ENCODE measurements at regions not wholly inside any gene's neighbourhood (a gene's known extent, or its start where the extent isn't known, plus 50 kb on each side); places are given as distances from the start of the nearest gene placed in this dataset.

GRCh38 chr15:94607176-94607654, 375.9 kb downstream of the MCTP2 start:
- peak; percentile 11 for DNase-seq (ENCODE audit: low spot score)

DNA sequence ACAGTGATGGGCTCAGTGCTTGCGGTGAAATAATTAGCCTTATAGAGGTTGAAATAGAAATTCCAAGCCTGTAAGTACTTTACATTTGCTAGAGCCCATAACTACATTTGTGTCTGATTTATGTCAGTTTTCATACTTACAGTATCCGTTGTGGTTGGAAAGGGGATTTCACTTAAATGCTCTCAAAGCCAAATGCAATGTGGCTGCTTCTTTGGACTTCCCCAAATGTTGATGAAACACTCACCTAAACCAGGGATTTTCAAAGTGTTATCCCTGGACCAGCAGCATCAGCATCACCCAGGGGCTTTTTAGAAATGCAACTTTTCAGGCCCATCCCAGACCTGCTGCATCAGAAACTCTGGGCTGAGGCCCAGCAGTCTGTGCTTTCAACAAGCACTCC, 378.7 kb downstream of the MCTP2 start:
- no peak for DNase-seq (ENCODE audit: low spot score)

DNA sequence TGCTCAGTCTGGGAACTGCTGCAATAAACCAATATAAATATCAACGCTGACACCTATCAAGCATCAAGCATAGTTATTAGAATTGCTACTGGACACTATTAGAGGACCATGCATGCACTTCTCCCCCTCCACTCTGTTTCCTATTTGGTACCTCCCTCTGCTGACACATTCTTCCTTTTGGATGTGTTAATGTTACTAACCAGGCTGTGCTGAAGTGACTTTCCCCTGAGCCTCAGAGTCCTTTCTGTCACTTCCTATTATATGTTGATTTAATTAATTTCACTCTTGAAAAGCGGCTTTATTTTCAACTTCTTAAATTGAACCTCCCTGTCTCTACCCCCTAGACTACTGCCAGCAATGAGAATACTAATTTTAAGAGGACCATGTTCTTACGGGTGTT, 379.1 kb downstream of the MCTP2 start:
- no peak for DNase-seq (ENCODE audit: low spot score)

DNA sequence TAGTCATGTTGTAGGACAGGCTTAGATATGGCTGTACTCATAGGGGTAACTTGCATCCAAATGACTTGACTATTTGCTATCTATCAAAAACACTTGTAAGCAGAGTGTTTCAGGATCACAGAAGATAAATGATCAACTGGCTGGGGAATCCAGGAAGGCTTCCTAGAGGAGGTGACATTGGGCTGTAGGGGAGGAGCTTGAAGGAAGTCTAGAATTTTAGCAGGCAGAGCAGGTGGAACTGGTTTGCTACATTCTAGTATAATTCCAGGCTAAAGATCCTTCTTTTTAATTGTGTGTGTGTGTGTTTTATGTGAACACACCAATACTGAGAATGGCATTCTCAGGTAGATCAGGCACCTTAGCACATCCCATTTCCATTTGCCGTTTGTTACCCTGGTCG, 380.3 kb downstream of the MCTP2 start:
- no peak for DNase-seq (ENCODE audit: low spot score)

- DNase-seq (ENCODE audit: low spot score), result no peak
Measured at GRCh38 chr15:94615688-94616087, 384.3 kb downstream of the MCTP2 start.

DNA sequence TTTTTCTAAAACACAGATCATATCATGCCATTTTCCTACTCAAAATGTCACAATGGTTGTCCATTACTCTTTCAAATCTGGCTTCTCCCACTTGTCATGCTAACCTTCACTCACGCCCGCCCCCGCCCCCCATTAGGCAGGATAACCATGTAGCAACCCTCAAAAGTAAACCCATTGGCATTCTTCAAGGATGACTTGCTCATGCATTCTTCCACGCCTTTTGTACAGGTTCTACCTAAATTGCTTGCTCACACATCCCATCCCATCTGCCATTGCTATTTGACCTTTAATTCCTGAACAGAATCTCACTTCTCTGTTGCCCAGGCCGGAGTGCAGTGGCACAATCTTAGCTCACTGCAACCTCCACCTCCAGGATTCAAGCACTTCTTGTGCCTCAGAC, 389.3 kb downstream of the MCTP2 start:
- no peak for DNase-seq (ENCODE audit: low spot score)

DNA sequence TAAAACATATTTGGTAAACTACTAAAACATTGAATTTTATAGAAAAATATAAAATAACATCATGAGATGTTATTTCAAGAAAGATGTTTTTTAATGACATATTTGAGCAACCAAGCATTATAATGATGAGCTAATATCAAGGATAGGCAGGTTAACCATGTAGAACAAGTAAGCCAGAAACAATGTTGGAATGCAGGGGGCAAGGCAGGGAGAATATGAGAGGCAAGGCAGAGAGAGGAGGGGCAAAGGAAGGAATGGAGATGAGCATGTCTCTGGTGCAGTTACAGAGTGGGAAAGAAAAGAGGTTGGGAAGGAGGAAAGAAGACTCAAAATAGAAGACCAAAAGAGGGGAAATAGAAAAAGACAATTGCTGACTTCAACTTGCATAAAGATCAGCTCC, 390.4 kb downstream of the MCTP2 start:
- no peak for DNase-seq (ENCODE audit: low spot score)

DNA sequence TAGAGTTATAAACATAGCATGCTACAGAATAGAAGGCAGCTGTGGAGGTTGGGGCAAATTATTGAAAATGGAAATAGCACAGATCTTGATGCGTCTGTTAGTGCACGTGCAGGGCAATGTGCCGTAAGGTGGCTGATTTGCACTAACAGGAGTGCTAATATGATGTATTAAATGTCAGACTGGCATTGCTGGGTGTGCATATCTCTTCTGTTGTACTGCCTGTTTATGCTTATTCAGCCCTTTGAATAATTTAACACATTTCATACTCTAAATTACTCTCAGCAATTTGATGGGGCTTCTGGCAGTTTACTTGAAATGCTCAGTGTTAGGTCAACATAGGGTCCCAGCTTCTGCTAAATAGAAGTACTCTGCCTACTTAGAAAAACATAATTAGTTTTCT, 395.6 kb downstream of the MCTP2 start:
- DNase-seq (ENCODE audit: low spot score), result no peak

DNA sequence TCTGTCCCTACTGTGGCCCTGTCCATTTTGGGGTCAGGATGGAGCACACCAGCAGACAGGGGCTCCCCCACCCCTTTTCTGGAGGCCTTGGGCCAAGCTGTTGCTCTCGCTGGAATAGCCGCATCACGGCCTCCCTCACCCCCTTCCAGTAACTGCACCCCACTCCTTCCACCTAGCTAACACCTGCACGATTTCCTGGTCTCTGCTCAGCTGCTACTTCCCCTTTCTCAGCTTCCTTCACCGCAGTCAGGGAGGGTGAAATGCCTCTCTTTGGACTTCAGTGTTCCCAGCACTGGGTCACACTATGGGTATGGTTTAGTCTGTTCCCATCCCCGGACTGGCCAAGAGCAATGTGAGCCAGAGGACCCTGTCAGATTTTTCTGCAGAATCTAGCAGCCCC, 400.2 kb downstream of the MCTP2 start:
- DNase-seq (ENCODE audit: low spot score), result no peak

DNA sequence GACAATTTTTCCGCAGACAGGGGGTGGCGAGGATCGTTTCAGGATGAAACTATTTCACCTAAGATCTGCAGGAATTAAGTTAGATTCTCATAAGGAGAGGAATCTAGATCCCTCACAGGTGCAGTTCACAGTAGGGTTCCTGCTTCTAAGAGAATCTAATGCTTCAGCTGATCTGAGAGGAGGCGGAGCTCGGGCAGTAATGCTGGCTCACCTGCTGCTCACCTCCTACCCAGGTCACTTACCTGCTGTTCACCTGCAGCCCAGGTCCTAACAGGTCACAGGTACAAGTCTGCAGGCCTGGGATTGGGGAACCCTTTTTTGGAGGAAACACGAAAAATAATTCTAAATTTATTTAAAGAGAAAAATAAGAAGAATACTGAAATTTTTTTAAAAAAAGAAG, 406.8 kb downstream of the MCTP2 start:
- no peak for DNase-seq (ENCODE audit: low spot score)

DNA sequence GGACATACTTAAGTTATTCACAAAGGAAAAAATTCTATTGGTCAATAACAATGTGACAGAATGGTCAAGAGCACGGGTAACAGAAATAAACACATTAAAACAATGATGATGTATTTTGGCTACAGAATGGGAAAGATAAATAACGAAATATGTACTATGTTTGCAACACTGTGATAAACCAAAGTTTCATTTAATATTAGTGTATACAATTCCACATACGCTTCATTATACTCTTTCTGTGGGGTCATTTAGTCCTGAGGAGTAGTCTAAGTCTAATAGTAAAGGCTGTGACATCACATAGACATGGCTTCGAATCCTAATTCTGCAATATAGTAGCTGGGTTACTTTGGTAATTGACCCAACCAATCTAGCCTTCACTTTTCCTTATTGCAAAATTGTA, 408.3 kb downstream of the MCTP2 start:
- no peak for DNase-seq (ENCODE audit: low spot score)

- no peak for DNase-seq (ENCODE audit: low spot score)
Measured at GRCh38 chr15:94644433-94644832, 413.1 kb downstream of the MCTP2 start.

- DNase-seq (ENCODE audit: low spot score), result no peak
Measured at GRCh38 chr15:94653071-94653470, 421.7 kb downstream of the MCTP2 start.

- no peak for DNase-seq (ENCODE audit: low spot score)
Measured at GRCh38 chr15:94655249-94655880, 424.0 kb downstream of the MCTP2 start.

DNA sequence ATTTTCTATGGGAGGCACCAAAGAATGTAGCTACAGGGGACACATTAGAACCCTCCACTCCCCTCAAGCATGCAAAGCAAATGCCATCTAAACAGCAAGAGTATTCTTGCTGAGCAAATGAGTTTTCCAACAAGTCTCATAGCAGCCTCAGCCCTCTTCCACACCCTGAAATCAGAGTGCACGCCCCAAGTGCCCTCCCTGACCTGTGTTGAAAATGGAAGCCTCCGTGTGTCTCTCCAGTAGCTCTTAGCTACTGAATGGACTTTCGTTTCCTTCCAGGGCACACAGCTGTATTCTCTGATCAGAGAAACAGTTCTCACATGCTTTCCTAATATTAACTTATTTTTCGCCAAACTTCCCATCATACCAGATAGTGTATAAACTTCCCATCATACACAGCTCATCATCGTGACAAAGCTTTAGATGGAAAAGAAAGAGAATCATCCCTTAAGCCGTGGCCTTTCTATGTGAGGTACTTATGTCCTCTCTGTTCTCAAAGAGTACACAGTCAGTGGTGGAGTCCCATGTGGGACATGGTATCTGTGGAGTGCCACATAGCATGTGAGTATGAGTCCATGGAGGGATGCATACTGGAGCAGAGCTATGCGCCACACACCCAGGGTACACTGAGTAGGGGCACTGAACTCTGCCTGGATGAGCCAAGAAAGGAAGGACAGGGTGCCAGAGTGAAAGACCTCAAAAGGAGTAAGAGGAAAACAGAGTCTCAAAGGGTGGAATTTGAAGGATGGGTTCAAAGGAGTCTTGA, 434.5 kb downstream of the MCTP2 start:
- no peak for DNase-seq (ENCODE audit: low spot score)

DNA sequence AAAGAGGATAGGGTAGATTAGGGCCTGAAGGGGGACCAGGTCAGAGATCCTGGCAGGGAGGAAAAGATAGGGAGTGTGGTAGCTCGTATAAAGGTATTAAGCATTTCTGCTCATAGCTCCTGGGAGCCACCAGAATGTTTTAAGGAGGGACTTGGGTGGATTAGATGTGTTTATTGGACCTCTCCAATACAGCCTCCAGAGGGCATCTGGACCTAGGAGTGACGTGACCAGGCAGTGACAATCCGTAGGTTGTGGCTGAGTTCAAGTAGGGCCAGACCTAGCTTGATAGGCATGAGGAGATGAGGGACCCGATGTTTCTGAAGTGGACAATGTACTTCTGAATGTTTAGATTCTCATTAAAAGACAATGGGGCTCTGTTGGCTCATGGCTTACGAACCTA, 435.2 kb downstream of the MCTP2 start:
- DNase-seq (ENCODE audit: low spot score), result no peak

- DNase-seq (ENCODE audit: low spot score), result no peak
Measured at GRCh38 chr15:94667109-94667508, 435.7 kb downstream of the MCTP2 start.

DNA sequence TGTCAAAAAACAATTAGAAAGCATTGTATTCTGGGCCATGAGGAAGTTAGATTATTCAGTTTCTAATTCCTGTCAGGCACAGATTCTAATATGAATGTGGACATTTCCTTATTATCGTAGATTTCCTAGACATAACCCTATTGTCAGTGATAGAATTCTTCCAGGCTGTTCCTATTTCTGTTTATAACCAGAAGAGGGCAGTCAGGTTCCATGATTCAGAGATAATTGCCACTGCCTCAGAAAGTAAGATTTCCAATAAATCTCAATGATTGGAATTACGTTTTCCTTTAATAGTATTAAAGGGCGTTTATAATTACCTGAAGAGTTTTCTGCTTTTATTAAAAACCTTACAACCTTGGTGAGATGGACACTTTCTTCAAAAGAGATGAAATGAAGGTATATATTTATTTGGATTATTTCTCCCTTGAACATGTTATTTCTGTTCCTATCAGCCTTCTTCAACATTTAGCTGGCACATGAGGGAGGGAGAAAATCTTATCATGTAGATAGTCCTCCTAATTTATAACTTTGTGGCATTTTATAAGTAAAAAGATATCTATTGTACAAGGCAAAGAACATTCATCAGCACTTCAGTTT, 439.2 kb downstream of the MCTP2 start:
- DNase-seq (ENCODE audit: low spot score), result peak; percentile 51

- DNase-seq (ENCODE audit: low spot score), result peak; percentile 16
Measured at GRCh38 chr15:94671858-94672532, 440.6 kb downstream of the MCTP2 start.

DNA sequence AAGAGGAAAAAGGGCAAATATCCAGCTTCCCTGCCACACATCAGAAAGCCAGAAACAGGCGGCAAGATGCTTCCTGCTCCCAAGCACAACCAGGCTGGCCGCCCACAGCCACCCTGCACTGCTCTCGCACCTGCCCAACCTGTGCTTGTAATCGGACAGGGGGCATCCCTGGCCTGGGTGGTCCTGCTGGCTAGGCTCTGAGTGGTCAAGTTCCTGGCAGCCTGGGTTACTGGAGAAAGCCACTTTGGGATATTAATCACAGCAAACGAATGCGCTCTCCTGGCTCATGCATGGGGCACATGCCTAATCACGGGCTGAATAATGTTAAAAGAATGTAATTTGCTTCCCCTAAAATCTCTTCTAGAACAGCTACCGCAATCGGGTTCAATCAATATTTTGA, 442.4 kb downstream of the MCTP2 start:
- DNase-seq (ENCODE audit: low spot score), result no peak

GRCh38 chr15:94674296-94674695, 442.9 kb downstream of the MCTP2 start:
- no peak for DNase-seq (ENCODE audit: low spot score)

DNA sequence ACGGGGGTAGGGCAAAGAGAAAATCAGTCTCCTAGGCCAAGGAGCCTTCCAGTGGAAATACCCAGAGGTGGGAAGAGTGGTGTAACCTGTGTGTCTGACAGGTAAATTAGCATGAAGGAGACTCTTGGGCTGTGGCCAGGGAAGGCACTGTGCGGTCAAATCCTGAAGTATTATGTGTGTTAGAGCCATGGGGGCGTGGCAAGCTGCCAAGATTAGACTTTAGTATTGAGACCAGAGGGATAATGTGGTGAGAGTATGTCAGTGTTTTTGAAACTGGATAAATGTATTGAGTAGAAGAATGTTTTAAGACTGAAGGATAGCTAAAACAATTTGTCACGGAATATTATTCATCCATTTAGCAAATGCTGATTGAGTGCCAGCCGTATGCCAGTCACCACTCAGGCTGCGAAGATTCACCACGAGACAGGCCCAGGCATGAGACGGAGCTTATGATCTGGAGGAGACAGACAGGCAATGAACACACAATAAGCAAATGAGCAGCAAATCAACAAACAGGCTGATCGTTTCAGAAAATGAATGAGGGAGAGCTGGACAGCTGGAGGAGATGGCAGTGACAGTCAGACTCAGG, 445.9 kb downstream of the MCTP2 start:
- no peak for DNase-seq (ENCODE audit: low spot score)

Data from globus pallidus (tissue), 1 donor.